SK-N-SH treated with all-trans-retinoic acid at 6 μM for 48 hours (cell line): ENCODE measurements at regions not wholly inside any gene's neighbourhood (a gene's known extent, or its start where the extent isn't known, plus 50 kb on each side); places are given as distances from the start of the nearest gene placed in this dataset.

ENCODE experiments used
- BACH2 ChIP-seq: fragments of 250-450 bp; sonication (Bioruptor Pico); IDR thresholded peaks from 2 replicates; pipeline ENCODE4 v1.9.0; 2021; ENCODE audit warnings: mild to moderate bottlenecking, borderline replicate concordance
- GLIS3 ChIP-seq: fragments of 250-450 bp; sonication (Bioruptor Pico); IDR thresholded peaks from 2 replicates; pipeline ENCODE4 v1.5.0; 2020; ENCODE audit warnings: mild to moderate bottlenecking, moderate library complexity
- PPARA ChIP-seq: fragments of 250-450 bp; sonication (Bioruptor Pico); IDR thresholded peaks from 2 replicates; pipeline ENCODE4 v1.5.0; 2020; ENCODE audit warnings: mild to moderate bottlenecking, borderline replicate concordance
- RARB ChIP-seq: fragments of 250-450 bp; sonication (Bioruptor Pico); IDR thresholded peaks from 2 replicates; pipeline ENCODE4 v1.8.0; 2021; ENCODE audit warnings: mild to moderate bottlenecking, moderate library complexity
- SNAI2 ChIP-seq: fragments of 250-450 bp; sonication (Bioruptor Pico); IDR thresholded peaks from 2 replicates; pipeline ENCODE4 v1.5.0; 2020; ENCODE audit warnings: mild to moderate bottlenecking, moderate library complexity
- TSHZ2 ChIP-seq: fragments of 250-450 bp; sonication (Bioruptor Pico); IDR thresholded peaks from 2 replicates; pipeline ENCODE4 v1.5.0; 2020; ENCODE audit warnings: mild to moderate bottlenecking, moderate library complexity
- ZC3H10 ChIP-seq: fragments of 250-450 bp; sonication (Bioruptor Pico); IDR thresholded peaks from 2 replicates; pipeline ENCODE4 v1.5.1; 2021; ENCODE audit warnings: mild to moderate bottlenecking, moderate library complexity
- ZFP30 ChIP-seq: fragments of 450-650 bp; formaldehyde crosslinking; IDR thresholded peaks from 2 replicates; pipeline ENCODE4 v1.5.0; 2022; ENCODE audit warnings: mild to moderate bottlenecking, moderate library complexity
- ZNF565 ChIP-seq: fragments of 450-650 bp; formaldehyde crosslinking; conservative IDR thresholded peaks from 2 replicates; pipeline ENCODE4 v1.5.0; 2020; ENCODE audit warnings: low read depth, mild to moderate bottlenecking, moderate library complexity
- TF ChIP-seq, protein P1 (sequence below): fragments of 250-450 bp; sonication (Bioruptor Pico); IDR thresholded peaks from 2 replicates; pipeline ENCODE4 v1.8.0; 2020; ENCODE audit warnings: mild to moderate bottlenecking, moderate library complexity, borderline replicate concordance
- TF ChIP-seq, protein P2 (sequence below): fragments of 250-450 bp; sonication (Bioruptor Pico); IDR thresholded peaks from 2 replicates; pipeline ENCODE4 v1.8.0; 2021; ENCODE audit warnings: low read depth, mild to moderate bottlenecking, moderate library complexity, borderline replicate concordance

DNA sequence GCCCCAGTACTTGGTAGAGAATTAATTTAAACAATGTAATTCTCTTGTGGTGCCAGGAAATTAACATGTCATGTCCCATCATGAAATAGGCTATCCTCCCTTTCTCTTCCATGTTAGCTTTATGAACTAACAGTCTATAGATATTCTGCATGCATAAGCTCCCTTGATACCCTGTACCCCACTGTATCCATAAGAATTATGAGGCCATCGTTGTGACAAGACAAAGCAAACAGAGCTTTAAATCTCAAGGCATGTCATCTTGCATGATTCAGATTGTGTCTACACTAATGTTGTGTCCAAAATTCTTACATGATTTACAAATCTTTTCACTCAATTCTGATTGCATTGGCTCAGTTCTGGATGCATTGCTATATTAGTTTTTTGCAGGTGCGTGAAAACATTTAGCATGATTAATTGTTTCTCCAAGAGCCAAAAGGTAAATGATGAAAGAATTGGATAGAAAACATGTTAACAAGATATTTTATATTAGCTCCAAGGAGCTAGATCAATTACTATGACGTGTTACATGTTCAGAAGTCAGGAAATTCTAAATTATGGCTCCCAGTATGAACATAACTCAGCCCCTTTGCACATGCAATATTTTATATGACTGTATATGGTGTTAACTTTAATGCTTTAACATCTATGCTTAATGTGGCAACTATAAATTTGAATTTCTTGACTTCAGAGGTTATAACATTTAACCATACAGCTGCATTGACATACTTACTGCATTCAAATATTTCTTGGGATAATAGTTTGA is 620.3 kb downstream of the SLC4A3 start:
- TF ChIP-seq ZC3H10 (CRISPR knock-in tag): no peak
- TF ChIP-seq TSHZ2 (CRISPR knock-in tag): no peak
- no peak for TF ChIP-seq GLIS3 (CRISPR knock-in tag)
- TF ChIP-seq, protein P1, sequence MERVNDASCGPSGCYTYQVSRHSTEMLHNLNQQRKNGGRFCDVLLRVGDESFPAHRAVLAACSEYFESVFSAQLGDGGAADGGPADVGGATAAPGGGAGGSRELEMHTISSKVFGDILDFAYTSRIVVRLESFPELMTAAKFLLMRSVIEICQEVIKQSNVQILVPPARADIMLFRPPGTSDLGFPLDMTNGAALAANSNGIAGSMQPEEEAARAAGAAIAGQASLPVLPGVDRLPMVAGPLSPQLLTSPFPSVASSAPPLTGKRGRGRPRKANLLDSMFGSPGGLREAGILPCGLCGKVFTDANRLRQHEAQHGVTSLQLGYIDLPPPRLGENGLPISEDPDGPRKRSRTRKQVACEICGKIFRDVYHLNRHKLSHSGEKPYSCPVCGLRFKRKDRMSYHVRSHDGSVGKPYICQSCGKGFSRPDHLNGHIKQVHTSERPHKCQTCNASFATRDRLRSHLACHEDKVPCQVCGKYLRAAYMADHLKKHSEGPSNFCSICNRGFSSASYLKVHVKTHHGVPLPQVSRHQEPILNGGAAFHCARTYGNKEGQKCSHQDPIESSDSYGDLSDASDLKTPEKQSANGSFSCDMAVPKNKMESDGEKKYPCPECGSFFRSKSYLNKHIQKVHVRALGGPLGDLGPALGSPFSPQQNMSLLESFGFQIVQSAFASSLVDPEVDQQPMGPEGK (CRISPR knock-in tag): no peak
- TF ChIP-seq, protein P2, sequence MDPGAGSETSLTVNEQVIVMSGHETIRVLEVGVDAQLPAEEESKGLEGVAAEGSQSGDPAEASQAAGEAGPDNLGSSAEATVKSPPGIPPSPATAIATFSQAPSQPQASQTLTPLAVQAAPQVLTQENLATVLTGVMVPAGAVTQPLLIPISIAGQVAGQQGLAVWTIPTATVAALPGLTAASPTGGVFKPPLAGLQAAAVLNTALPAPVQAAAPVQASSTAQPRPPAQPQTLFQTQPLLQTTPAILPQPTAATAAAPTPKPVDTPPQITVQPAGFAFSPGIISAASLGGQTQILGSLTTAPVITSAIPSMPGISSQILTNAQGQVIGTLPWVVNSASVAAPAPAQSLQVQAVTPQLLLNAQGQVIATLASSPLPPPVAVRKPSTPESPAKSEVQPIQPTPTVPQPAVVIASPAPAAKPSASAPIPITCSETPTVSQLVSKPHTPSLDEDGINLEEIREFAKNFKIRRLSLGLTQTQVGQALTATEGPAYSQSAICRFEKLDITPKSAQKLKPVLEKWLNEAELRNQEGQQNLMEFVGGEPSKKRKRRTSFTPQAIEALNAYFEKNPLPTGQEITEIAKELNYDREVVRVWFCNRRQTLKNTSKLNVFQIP (CRISPR knock-in tag): no peak
- TF ChIP-seq ZFP30 (CRISPR knock-in tag): no peak
- no peak for TF ChIP-seq ZNF565
- no peak for TF ChIP-seq SNAI2 (CRISPR knock-in tag)
- TF ChIP-seq BACH2 (CRISPR knock-in tag): no peak
- TF ChIP-seq RARB (CRISPR knock-in tag): no peak
- TF ChIP-seq PPARA: no peak
